Keratinocyte (primary cell): ENCODE measurements at regions not wholly inside any gene's neighbourhood (a gene's known extent, or its start where the extent isn't known, plus 50 kb on each side); places are given as distances from the start of the nearest gene placed in this dataset.
"Not testable (repeated sequence)": the region's sequence is repeated elsewhere in the genome, so short reads cannot be mapped to it uniquely, and the experiment has no call there.

Experiments used
- DNase-seq: peaks from one replicate; pipeline ENCODE4 v3.0.0-alpha.2; 2011; ENCODE audit warnings: low read depth, missing footprints, low spot score
- FAIRE-seq: peaks from 2 replicates; lab custom pipeline; 2011; peaks lifted over from hg19 to GRCh38; lab: Jason Lieb, UNC
- H2AFZ ChIP-seq: 2 replicates; pipeline ENCODE4 v1.6.0; 2012; ENCODE audit warnings: low read length, control low read depth, inconsistent platforms; ENCODE audit not compliant: control insufficient read depth
- H3K27ac ChIP-seq: 2 replicates; pipeline ENCODE4 v1.5.1; 2011; ENCODE audit warnings: low read length; ENCODE audit not compliant: control insufficient read depth, insufficient read depth
- H3K27me3 ChIP-seq: 3 replicates; pipeline ENCODE4 v1.6.0; 2011; ENCODE audit warnings: low read length; ENCODE audit not compliant: control insufficient read depth, insufficient read depth; ENCODE audit errors: extremely low read depth
- H3K36me3 ChIP-seq, 2 experiments: 2 replicates in 1 of 2; 3 replicates in 1 of 2; pipeline ENCODE4 v1.5.1; 2011; ENCODE audit warnings: low read length in 2 of 2, mild to moderate bottlenecking in 1 of 2; ENCODE audit not compliant: control insufficient read depth in 2 of 2, insufficient read depth in 2 of 2; ENCODE audit errors: extremely low read depth in 1 of 2
- H3K4me1 ChIP-seq: 3 replicates; pipeline ENCODE4 v1.5.1; 2011; ENCODE audit warnings: low read length; ENCODE audit not compliant: control insufficient read depth, insufficient read depth; ENCODE audit errors: extremely low read depth
- H3K4me2 ChIP-seq: 3 replicates; pipeline ENCODE4 v1.6.0; 2011; ENCODE audit warnings: low read depth, low read length; ENCODE audit not compliant: control insufficient read depth, insufficient read depth; ENCODE audit errors: extremely low read depth
- H3K4me3 ChIP-seq, 3 experiments: fragments of 200-600 bp in 1 of 3; sonication (generic) in 1 of 3; 2 replicates in 2 of 3; 3 replicates in 1 of 3; pipeline ENCODE4 v1.5.1; 2011 to 2016; ENCODE audit warnings: low read length in 3 of 3, mild to moderate bottlenecking in 3 of 3, control low read depth in 2 of 3, inconsistent platforms in 1 of 3, low read depth in 1 of 3, mixed read lengths in 1 of 3, mixed run types in 1 of 3, moderate library complexity in 1 of 3; ENCODE audit not compliant: control insufficient read depth in 2 of 3, insufficient read depth in 2 of 3; ENCODE audit errors: extremely low read depth in 1 of 3
- H3K79me2 ChIP-seq: 2 replicates; pipeline ENCODE4 v1.6.0; 2012; ENCODE audit warnings: low read length; ENCODE audit not compliant: control insufficient read depth, insufficient read depth
- H3K9ac ChIP-seq: 3 replicates; pipeline ENCODE4 v1.6.0; 2011; ENCODE audit warnings: low read length; ENCODE audit not compliant: control insufficient read depth, insufficient read depth; ENCODE audit errors: extremely low read depth
- H3K9me1 ChIP-seq: 3 replicates; pipeline ENCODE4 v1.6.0; 2011; ENCODE audit warnings: low read length; ENCODE audit not compliant: control insufficient read depth, insufficient read depth; ENCODE audit errors: extremely low read depth
- H3K9me3 ChIP-seq: 2 replicates; pipeline ENCODE4 v1.5.1; 2012; ENCODE audit warnings: low read depth, low read length; ENCODE audit not compliant: control insufficient read depth
- H4K20me1 ChIP-seq: 3 replicates; pipeline ENCODE4 v1.6.0; 2011; ENCODE audit warnings: low read length; ENCODE audit not compliant: control insufficient read depth, insufficient read depth; ENCODE audit errors: extremely low read depth
- dilution Hi-C: fragments of 300-500 bp; cut with MboI; formaldehyde crosslinking; loops from one replicate; pipeline ENCODE4 v1.7.0; 2020; ENCODE audit warnings: low sequenced_read_pairs; ENCODE audit not compliant: extremely low pct_ligation_motif_present

DNA sequence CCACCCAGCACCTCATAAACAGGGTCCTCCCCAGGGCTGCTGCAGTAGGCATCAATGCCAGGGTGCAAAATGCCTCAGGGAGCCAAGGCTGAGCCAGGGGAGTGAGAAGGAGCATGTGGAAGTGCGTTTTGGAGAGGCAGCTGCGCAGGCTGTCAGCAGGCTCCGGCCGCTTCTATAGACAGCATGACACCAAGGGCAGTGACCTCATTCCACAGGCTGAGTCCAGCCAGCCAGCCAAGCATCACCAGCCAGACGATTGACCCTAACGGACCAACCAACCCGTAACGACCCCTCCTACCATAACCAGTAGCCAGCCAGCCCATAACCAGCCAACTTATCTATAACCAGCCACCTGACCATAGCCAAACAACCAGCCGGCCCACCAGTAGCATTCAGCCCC, 3959.8 kb upstream of the TPTE start:
- H3K4me1 ChIP-seq, H3K4me3 ChIP-seq, dilution Hi-C loops, H4K20me1 ChIP-seq, H3K27me3 ChIP-seq, H3K4me2 ChIP-seq, FAIRE-seq, DNase-seq, H3K9me1 ChIP-seq, H3K9ac ChIP-seq, H3K9me3 ChIP-seq, H3K79me2 ChIP-seq, H2AFZ ChIP-seq, H3K36me3 ChIP-seq, H3K27ac ChIP-seq: not testable (repeated sequence)

DNA sequence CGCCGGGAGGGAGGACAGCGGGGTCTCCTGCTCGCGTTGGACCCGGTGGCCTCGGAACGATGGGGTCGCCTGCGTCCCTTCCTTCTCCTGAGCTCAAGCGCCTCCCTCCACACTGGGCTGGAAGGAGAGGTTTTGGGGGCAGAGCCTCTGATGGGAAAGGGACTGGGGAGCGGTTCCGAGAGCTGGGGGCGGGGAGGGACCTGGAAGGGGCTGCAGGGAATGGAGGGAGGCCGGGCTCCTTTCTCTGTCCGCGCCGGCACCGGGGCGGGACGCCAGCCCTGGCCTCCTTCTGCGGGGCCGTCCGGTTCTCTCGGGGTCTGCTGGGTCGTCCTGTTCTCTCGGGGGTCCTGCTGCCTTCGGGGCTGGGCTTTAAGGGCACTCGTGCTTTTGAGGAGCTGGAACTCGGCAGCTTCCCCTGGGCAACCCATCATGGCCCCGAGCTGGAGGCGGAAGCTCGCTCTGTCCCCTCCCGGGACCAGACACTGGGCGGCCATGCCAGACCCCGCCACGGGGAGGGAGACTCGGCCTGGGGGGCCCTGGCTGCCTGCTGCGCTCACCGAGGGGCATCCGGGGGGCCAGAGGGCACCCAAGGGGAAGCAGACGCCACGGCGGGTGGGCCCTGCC, 3956.7 kb upstream of the TPTE start:
- FAIRE-seq, H3K9me1 ChIP-seq, H3K4me3 ChIP-seq, H3K79me2 ChIP-seq, H3K9me3 ChIP-seq, H3K27me3 ChIP-seq, dilution Hi-C loops, H2AFZ ChIP-seq, H3K27ac ChIP-seq, H3K36me3 ChIP-seq, DNase-seq, H3K4me2 ChIP-seq, H4K20me1 ChIP-seq, H3K4me1 ChIP-seq, H3K9ac ChIP-seq: not testable (repeated sequence)

DNA sequence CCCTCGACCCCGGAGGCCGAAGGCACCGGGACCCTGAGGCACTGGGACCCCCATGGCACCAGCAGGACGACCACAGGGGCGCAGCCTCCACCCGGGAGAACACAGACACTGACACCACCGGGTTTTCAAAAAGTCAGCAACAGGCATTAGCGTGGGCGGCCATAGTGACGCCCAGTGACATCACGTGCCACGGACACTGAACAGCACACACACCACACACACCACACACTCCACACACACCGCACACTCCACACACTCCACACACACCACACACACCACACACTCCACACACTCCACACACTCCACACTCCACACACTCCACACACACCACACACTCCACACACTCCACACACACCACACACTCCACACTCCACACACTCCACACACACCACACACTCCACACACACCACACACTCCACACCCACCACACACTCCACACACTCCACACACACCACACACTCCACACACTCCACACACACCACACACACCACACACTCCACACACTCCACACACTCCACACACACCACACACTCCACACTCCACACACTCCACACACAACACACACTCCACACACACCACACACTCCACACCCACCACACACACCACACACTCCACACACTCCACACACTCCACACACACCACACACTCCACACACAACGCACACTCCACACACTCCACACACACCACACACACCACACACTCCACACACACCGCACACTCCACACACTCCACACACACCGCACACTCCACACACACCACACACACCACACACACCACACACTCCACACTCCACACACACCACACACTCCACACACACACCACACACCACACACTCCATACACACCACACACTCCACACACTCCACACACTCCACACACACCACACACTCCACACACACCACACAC, 3955.9 kb upstream of the TPTE start:
- FAIRE-seq, DNase-seq, H4K20me1 ChIP-seq, H3K36me3 ChIP-seq, H3K4me3 ChIP-seq, H3K4me1 ChIP-seq, H3K9me3 ChIP-seq, dilution Hi-C loops, H2AFZ ChIP-seq, H3K9ac ChIP-seq, H3K9me1 ChIP-seq, H3K79me2 ChIP-seq, H3K27me3 ChIP-seq, H3K27ac ChIP-seq, H3K4me2 ChIP-seq: not testable (repeated sequence)

GRCh38 chr21:6567542-6567941, 3953.8 kb upstream of the TPTE start:
- H3K36me3 ChIP-seq, H3K9me3 ChIP-seq, H3K27ac ChIP-seq, H3K9ac ChIP-seq, H2AFZ ChIP-seq, H3K9me1 ChIP-seq, H3K4me2 ChIP-seq, DNase-seq, H4K20me1 ChIP-seq, dilution Hi-C loops, H3K27me3 ChIP-seq, FAIRE-seq, H3K4me3 ChIP-seq, H3K4me1 ChIP-seq, H3K79me2 ChIP-seq: not testable (repeated sequence)

DNA sequence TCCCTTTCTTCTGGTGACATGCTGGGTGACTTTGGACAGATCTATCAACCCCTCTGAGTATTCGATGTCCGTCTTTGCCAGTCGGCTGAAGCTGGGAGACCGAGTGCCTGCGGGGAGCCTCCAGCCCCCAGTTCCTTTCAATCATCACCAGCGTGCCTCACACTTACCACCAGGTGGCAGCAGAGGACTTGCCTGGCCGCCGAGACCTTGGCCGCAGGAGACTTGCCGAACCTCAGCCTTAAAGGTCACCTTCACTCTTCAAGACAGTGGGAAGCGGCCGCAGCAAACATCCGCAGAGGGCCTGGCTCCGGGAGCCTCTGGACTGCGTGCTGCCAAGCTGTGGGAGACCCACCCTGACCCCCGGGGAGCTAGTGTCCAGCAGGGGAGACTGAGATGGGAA, 3952.2 kb upstream of the TPTE start:
- H3K4me3 ChIP-seq, H3K27ac ChIP-seq, H3K27me3 ChIP-seq, DNase-seq, H3K79me2 ChIP-seq, H3K4me1 ChIP-seq, H3K9me3 ChIP-seq, H3K9me1 ChIP-seq, H3K36me3 ChIP-seq, H3K9ac ChIP-seq, H4K20me1 ChIP-seq, FAIRE-seq, H2AFZ ChIP-seq, dilution Hi-C loops, H3K4me2 ChIP-seq: not testable (repeated sequence)
